Coronary artery (tissue), 2 donors: ENCODE measurements at regions not wholly inside any gene's neighbourhood (a gene's known extent, or its start where the extent isn't known, plus 50 kb on each side); places are given as distances from the start of the nearest gene placed in this dataset.

ENCODE experiments used
- DNase-seq: peaks from one replicate; pipeline ENCODE4 v3.0.0-alpha.2; 2017; ENCODE audit warnings: low spot score
- H3K27ac ChIP-seq, 2 donors: fragments of 200-600 bp; sonication (generic); one replicate each; pipeline ENCODE4 v1.5.1; 2016 to 2019
- H3K4me3 ChIP-seq: fragments of 200-600 bp; sonication (generic); 2 replicates; pipeline ENCODE4 v1.5.1; 2016; ENCODE audit warnings: mild to moderate bottlenecking, moderate library complexity
- CTCF ChIP-seq: fragments of 200-600 bp; sonication (generic); IDR thresholded peaks from one replicate; pipeline ENCODE4 v1.5.1; 2019; ENCODE audit warnings: antibody characterized with exemption

- H3K4me3 ChIP-seq, result no peak overlapping the region
- no peak overlapping the region for H3K27ac ChIP-seq
- no peak for TF ChIP-seq CTCF
- DNase-seq, result no peak
Observed at GRCh38 chr3:181851063-181851462, 139.3 kb downstream of the SOX2 start.

GRCh38 chr3:181855825-181856224 lies 144.1 kb downstream of the SOX2 start:
- H3K4me3 ChIP-seq, result no peak overlapping the region
- no peak overlapping the region for H3K27ac ChIP-seq
- TF ChIP-seq CTCF, result no peak
- no peak for DNase-seq

- no peak for TF ChIP-seq CTCF
- Histone ChIP-seq H3K4me3 (no peak overlapping the region), H3K27ac (no peak overlapping the region)
- DNase-seq, result no peak
Observed at GRCh38 chr3:181859518-181859917, 147.8 kb downstream of the SOX2 start.

GRCh38 chr3:181860235-181860634 lies 148.5 kb downstream of the SOX2 start:
- Histone ChIP-seq H3K4me3 (no peak overlapping the region), H3K27ac (no peak overlapping the region)
- no peak for DNase-seq
- no peak for TF ChIP-seq CTCF

GRCh38 chr3:181862502-181862901 lies 150.8 kb downstream of the SOX2 start:
- Histone ChIP-seq H3K27ac (no peak overlapping the region), H3K4me3 (no peak overlapping the region)
- DNase-seq, result no peak
- no peak for TF ChIP-seq CTCF

- no peak for DNase-seq
- TF ChIP-seq CTCF, result no peak
- H3K4me3 ChIP-seq, result no peak overlapping the region
- no peak overlapping the region for H3K27ac ChIP-seq
Observed at GRCh38 chr3:181868576-181869082, 156.9 kb downstream of the SOX2 start.

- DNase-seq, result no peak
Observed at GRCh38 chr3:181872887-181873286, 161.2 kb downstream of the SOX2 start.

More at GRCh38 chr3:181872887-181873286, 161.2 kb downstream of the SOX2 start:
- Histone ChIP-seq H3K27ac (no peak overlapping the region), H3K4me3 (no peak overlapping the region)
- TF ChIP-seq CTCF, result no peak
